Gastroesophageal sphincter (tissue), 3 donors: ENCODE measurements at regions not wholly inside any gene's neighbourhood (a gene's known extent, or its start where the extent isn't known, plus 50 kb on each side); places are given as distances from the start of the nearest gene placed in this dataset.

Experiments used
- CTCF ChIP-seq, 4 experiments: fragments of 200-600 bp in 2 of 4; fragments of 450-650 bp in 2 of 4; sonication (generic) in 1 of 4; IDR thresholded peaks; one replicate each; pipeline ENCODE4 v1.5.1; 2017 to 2019; ENCODE audit warnings: antibody characterized with exemption in 4 of 4, mild to moderate bottlenecking in 2 of 4, moderate library complexity in 2 of 4
- POLR2A ChIP-seq, 2 donors: fragments of 450-650 bp; IDR thresholded peaks; one replicate each; pipeline ENCODE4 v1.6.1; 2017; ENCODE audit warnings: antibody characterized with exemption in 2 of 2, mild to moderate bottlenecking in 2 of 2, moderate library complexity in 1 of 2

- TF ChIP-seq CTCF (IDR thresholded peaks at IDR 0.05) (no peak), POLR2A (IDR thresholded peaks at IDR 0.05) (no peak)
Measured at GRCh38 chr3:127044996-127045395, 62.1 kb downstream of the PLXNA1 start.
